ENCODE measurements at regions not wholly inside any gene's neighbourhood (a gene's known extent, or its start where the extent isn't known, plus 50 kb on each side); places are given as distances from the start of the nearest gene placed in this dataset.
"Not testable (repeated sequence)": the region's sequence is repeated elsewhere in the genome, so short reads cannot be mapped to it uniquely, and the experiment has no call there.

GRCh38 chr17:30638968-30639367 lies 161.8 kb downstream of the GOSR1 start:
- not testable (repeated sequence) for DNase-seq (ENCODE audit: low spot score)

GRCh38 chr17:30631651-30632050 lies 154.4 kb downstream of the GOSR1 start:
- DNase-seq (ENCODE audit: low spot score), result not testable (repeated sequence)

- not testable (repeated sequence) for DNase-seq (ENCODE audit: low spot score)
Measured at GRCh38 chr17:30625380-30625779, 148.2 kb downstream of the GOSR1 start.

DNA sequence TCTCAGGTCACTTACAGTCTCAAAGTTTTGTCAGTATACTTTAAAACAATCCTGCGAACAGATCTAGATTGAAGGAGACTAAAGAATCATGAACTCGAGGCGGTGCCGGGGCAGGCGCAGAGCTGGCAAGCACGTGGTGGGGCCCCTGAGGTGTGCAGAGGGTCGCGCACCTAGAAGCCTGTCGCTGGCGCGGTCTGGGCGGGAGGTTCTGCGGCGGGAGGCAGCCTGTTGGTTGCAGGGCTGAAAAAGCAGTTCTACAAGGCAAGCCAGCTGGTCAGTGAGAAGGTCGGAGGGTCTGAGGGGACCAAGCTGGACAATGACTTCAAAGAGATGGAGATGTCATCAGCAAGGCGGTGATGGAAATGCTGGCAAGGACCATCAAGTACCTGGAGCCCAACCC lies 147.0 kb downstream of the GOSR1 start:
- not testable (repeated sequence) for DNase-seq (ENCODE audit: low spot score)

- DNase-seq (ENCODE audit: low spot score), result not testable (repeated sequence)
Measured at GRCh38 chr17:30609682-30610081, 132.5 kb downstream of the GOSR1 start.

- DNase-seq (ENCODE audit: low spot score), result no peak
Measured at GRCh38 chr17:30605523-30605922, 128.3 kb downstream of the GOSR1 start.

GRCh38 chr17:30605027-30605426 lies 127.8 kb downstream of the GOSR1 start:
- DNase-seq (ENCODE audit: low spot score), result no peak

DNA sequence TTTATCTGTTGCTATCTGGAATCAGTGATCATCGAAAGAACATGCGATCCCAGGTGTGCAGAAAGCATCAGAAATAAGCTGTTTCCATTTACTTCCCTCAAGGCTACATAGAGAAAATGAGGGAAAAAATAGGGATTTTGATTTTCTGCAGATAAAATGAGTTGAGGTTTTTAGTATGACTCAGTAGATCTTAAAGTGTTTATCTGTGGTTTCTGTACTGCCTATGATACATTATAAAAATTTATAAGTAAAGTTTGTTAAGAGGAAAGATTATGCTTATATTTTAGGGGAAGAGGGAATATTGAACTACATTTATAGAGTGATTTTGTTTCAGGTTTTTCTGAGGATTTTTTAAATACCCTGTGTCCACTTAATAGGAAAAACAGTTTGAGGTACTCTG lies 125.2 kb downstream of the GOSR1 start:
- DNase-seq (ENCODE audit: low spot score), result not testable (repeated sequence)

DNA sequence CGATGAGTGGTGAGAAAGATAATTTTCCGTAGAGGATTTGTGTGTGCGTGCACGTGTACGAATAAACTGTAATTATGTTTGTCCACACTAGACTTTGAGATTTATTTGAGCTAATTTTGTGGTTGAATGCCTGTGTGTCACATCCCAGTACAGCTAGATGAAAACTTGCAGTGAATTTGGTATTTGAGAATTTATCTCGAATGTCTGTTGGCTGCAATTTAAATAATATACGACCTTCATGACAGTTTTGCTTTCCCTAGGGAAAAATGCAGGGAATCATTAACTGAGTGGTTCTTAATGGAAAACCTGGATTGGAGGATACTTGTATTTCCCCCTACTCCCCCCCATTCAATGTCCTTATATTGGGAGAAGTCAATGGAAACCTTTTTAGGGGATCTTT lies 124.8 kb downstream of the GOSR1 start:
- not testable (repeated sequence) for DNase-seq (ENCODE audit: low spot score)

GRCh38 chr17:30600830-30601494 lies 123.8 kb downstream of the GOSR1 start:
- DNase-seq (ENCODE audit: low spot score), result peak; percentile 47

- peak; percentile 87 for DNase-seq (ENCODE audit: low spot score)
Measured at GRCh38 chr17:30600060-30600829, 123.0 kb downstream of the GOSR1 start.

- DNase-seq (ENCODE audit: low spot score), result peak; percentile 4
Measured at GRCh38 chr17:30599428-30600059, 122.3 kb downstream of the GOSR1 start.

GRCh38 chr17:30597776-30598288 lies 120.6 kb downstream of the GOSR1 start:
- DNase-seq (ENCODE audit: low spot score), result no peak

- DNase-seq (ENCODE audit: low spot score), result not testable (repeated sequence)
Measured at GRCh38 chr17:30596948-30597775, 120.0 kb downstream of the GOSR1 start.

DNA sequence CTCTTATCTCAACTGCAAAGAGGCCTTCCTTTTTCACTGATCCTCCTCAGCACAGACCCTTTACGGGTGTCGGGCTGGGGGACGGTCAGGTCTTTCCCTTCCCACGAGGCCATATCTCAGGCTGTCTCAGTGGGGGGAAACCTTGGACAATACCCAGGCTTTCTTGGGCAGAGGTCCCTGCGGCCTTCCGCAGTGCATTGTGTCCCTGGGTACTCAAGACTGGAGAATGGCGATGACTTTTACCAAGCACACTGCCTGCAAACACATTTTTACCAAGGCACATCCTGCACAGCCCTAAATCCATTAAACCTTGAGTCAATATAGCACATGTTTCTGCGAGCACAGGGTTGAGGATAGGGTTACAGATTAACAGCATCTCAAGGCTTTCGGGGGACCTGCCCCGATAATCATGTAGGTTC lies 117.8 kb downstream of the GOSR1 start:
- not testable (repeated sequence) for DNase-seq (ENCODE audit: low spot score)

DNA sequence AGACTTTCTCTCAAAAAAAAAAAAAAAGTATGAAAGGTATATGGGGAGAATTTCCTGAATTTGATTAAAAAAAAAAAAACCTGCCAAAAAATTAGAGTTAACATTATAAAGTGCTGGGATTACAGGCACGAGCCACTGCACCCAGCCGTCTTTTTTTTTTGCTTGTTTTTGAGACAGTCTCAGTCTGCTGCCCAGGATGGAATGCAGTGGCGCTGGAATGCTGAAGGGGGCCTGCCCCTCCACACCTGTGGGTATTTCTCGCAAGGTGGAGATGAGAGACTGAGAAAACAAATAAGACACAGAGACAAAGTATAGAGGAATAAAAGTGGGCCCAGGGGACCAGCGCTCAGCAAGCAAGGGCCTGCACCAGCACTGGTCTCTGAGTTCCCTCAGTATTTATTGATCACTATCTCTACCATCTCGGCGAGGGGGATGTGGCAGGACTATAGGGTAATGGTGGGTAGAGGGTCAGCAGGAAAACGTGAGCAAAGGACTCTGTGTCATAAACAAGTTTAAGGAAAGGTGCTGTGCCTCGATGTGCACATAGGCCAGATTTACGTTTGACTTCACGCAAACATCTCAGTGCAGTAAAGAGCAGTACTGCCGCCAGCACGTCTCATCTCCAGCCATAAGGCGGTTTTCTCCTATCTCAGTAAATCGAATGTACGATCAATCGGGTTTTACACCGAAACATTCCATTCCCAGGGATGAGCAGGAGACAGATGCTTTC lies 117.2 kb downstream of the GOSR1 start:
- no peak for DNase-seq (ENCODE audit: low spot score)

DNA sequence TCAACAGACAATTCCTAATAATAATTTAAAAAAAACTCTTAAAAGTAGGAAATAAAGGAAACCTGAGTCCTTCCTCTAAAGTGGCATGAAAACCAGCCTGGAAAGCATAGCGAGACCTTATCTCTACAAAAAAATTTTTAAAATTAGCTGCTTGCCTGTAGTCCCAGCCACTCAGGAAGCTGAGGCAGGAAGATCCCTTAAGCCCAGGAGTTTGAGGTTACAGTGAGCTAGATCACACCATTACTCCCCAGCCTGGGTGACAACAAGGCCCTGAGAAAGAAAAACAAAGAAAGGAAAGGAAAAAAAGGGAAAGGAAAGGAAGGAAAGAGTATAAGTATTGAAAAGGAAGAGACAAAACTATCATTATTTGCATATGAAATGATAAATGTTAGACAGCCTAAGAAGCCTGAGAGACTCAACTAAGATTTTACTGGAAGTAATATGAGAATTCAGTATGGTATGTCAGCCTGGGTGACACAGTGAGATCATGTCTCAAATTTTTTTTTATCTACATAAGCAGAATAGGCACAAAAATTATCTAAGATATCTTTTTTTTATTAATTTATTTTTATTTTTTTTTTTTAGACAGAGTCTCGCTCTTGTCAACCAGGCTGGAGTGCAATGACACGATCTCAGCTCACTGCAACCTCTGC lies 113.0 kb downstream of the GOSR1 start:
- no peak for DNase-seq (ENCODE audit: low spot score)

DNA sequence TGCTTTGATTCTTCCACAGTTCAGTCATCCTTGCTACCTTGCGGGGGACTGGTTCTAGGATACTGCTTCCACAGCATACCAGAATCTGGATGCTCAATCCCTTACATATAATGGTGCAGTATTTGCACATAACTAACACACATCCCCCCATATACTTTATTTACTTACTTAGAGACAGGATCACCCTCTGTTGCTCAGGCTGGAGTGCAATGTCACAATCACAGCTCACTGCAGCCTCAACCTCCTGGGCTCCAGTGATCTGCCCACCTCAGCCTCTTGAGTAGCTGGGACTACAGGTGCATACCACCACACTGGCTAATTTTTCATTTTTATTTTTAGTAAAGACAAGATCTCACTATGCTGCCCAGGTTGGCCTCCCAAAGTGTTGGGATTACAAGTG lies 112.2 kb downstream of the GOSR1 start:
- no peak for DNase-seq (ENCODE audit: low spot score)

GRCh38 chr17:30588798-30589247 lies 111.6 kb downstream of the GOSR1 start:
- DNase-seq (ENCODE audit: low spot score), result no peak

DNA sequence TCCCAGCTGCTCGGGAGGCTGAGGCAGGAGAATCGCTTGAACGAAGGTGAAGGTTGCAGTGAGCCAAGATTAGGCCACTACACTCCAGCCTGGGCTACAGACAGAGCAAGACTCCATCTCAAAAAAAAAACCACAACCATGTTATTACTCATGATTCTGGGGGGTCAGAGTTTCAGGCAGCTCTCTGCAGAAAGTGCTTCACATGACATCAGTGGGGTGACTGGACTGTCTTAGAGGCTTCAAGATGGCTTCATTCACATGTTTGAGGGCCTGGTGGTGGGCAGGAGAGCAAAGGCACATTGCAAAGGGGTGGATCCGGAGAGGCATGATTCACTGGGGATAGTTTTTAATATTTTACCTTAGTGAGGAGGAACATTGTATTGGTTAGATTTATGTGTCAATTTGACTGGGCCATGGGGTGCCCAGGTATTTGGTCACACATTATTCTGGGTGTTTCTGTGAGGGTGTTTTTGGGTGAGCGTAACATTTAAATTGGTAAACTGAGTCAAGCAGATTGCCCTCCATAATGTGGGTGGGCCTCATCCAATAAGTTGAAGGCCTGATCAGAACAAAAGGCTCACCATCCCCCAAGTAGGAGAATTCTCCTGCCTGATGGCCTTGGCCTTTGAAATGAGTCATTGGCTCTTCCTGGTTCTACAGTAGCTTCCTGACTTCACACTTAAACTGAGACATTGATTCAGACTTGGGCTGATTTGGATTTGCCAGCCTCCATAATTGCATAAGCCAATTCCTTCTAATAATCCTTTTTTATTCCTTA lies 109.8 kb downstream of the GOSR1 start:
- DNase-seq (ENCODE audit: low spot score), result no peak
